ENCODE measurements at regions not wholly inside any gene's neighbourhood (a gene's known extent, or its start where the extent isn't known, plus 50 kb on each side); places are given as distances from the start of the nearest gene placed in this dataset.

DNA sequence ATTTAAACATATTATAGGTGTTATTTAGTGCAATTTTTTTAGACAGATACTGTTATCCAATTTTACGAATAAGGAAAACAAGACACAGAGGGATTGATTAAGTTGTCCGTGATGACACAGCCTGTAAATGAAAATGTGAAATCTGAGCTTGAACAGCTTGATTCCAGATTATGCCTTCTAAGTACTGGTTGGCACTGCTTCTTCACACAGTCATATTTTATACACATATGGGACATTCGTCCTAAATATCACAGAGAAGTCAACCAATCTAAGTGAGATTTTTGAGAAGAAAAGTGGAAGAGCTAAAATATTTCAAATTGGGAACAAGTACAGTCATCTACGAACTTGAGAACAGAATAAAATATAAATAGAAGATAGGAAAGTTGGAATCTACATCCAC is 756.3 kb downstream of the BCKDHB start:
- TF ChIP-seq, protein P1, sequence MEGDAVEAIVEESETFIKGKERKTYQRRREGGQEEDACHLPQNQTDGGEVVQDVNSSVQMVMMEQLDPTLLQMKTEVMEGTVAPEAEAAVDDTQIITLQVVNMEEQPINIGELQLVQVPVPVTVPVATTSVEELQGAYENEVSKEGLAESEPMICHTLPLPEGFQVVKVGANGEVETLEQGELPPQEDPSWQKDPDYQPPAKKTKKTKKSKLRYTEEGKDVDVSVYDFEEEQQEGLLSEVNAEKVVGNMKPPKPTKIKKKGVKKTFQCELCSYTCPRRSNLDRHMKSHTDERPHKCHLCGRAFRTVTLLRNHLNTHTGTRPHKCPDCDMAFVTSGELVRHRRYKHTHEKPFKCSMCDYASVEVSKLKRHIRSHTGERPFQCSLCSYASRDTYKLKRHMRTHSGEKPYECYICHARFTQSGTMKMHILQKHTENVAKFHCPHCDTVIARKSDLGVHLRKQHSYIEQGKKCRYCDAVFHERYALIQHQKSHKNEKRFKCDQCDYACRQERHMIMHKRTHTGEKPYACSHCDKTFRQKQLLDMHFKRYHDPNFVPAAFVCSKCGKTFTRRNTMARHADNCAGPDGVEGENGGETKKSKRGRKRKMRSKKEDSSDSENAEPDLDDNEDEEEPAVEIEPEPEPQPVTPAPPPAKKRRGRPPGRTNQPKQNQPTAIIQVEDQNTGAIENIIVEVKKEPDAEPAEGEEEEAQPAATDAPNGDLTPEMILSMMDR (IDR thresholded peaks at IDR 0.05), result no peak
- TF ChIP-seq TP53 (CRISPR knock-in tag; IDR thresholded peaks at IDR 0.05), result no peak
- TF ChIP-seq FOXJ3 (CRISPR knock-in tag; IDR thresholded peaks at IDR 0.05; ENCODE audit: borderline replicate concordance), result no peak
- TF ChIP-seq ZNF671 (CRISPR knock-in tag; IDR thresholded peaks at IDR 0.05), result no peak
- TF ChIP-seq SOX15 (CRISPR knock-in tag; IDR thresholded peaks at IDR 0.05), result no peak
- TF ChIP-seq, protein P2, sequence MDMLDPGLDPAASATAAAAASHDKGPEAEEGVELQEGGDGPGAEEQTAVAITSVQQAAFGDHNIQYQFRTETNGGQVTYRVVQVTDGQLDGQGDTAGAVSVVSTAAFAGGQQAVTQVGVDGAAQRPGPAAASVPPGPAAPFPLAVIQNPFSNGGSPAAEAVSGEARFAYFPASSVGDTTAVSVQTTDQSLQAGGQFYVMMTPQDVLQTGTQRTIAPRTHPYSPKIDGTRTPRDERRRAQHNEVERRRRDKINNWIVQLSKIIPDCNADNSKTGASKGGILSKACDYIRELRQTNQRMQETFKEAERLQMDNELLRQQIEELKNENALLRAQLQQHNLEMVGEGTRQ (CRISPR knock-in tag; IDR thresholded peaks at IDR 0.05), result no peak
- TF ChIP-seq, protein P3, sequence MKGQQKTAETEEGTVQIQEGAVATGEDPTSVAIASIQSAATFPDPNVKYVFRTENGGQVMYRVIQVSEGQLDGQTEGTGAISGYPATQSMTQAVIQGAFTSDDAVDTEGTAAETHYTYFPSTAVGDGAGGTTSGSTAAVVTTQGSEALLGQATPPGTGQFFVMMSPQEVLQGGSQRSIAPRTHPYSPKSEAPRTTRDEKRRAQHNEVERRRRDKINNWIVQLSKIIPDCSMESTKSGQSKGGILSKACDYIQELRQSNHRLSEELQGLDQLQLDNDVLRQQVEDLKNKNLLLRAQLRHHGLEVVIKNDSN (CRISPR knock-in tag; IDR thresholded peaks at IDR 0.05), result no peak
- no peak for TF ChIP-seq JUN (CRISPR knock-in tag; IDR thresholded peaks at IDR 0.05)
- TF ChIP-seq, protein P4, sequence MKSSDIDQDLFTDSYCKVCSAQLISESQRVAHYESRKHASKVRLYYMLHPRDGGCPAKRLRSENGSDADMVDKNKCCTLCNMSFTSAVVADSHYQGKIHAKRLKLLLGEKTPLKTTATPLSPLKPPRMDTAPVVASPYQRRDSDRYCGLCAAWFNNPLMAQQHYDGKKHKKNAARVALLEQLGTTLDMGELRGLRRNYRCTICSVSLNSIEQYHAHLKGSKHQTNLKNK (CRISPR knock-in tag; IDR thresholded peaks at IDR 0.05), result no peak
- TF ChIP-seq, protein P5, sequence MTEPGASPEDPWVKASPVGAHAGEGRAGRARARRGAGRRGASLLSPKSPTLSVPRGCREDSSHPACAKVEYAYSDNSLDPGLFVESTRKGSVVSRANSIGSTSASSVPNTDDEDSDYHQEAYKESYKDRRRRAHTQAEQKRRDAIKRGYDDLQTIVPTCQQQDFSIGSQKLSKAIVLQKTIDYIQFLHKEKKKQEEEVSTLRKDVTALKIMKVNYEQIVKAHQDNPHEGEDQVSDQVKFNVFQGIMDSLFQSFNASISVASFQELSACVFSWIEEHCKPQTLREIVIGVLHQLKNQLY (CRISPR knock-in tag; IDR thresholded peaks at IDR 0.05), result no peak
- TF ChIP-seq, protein P6, sequence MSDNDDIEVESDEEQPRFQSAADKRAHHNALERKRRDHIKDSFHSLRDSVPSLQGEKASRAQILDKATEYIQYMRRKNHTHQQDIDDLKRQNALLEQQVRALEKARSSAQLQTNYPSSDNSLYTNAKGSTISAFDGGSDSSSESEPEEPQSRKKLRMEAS (CRISPR knock-in tag; IDR thresholded peaks at IDR 0.05), result no peak
- no peak for TF ChIP-seq MYBL2 (CRISPR knock-in tag; IDR thresholded peaks at IDR 0.05)
- TF ChIP-seq GABPB1 (CRISPR knock-in tag; IDR thresholded peaks at IDR 0.05), result no peak
- TF ChIP-seq FOXK1 (CRISPR knock-in tag; IDR thresholded peaks at IDR 0.05), result no peak

All from WTC11 (cell line).